ENCODE measurements at regions not wholly inside any gene's neighbourhood (a gene's known extent, or its start where the extent isn't known, plus 50 kb on each side); places are given as distances from the start of the nearest gene placed in this dataset.
"Not testable (repeated sequence)": the region's sequence is repeated elsewhere in the genome, so short reads cannot be mapped to it uniquely, and the experiment has no call there.

DNA sequence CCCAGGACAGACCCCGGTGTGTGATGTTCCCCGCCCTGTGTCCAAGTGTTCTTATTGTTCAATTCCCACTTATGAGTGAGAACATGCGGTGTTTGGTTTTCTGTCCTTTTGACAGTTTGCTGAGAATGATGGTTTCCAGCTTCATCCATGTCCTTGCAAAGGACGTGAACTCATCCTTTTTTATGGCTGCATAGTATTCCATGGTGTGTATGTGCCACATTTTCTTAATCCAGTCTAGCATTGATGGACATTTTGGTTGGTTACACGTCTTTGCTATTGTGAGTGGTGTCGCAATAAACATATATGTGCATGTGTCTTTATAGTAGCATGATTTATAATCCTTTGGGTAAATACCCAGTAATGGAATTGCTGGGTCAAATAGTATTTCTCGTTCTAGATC, 334.5 kb downstream of the GLUD2 start:
- TF ChIP-seq, protein P1, sequence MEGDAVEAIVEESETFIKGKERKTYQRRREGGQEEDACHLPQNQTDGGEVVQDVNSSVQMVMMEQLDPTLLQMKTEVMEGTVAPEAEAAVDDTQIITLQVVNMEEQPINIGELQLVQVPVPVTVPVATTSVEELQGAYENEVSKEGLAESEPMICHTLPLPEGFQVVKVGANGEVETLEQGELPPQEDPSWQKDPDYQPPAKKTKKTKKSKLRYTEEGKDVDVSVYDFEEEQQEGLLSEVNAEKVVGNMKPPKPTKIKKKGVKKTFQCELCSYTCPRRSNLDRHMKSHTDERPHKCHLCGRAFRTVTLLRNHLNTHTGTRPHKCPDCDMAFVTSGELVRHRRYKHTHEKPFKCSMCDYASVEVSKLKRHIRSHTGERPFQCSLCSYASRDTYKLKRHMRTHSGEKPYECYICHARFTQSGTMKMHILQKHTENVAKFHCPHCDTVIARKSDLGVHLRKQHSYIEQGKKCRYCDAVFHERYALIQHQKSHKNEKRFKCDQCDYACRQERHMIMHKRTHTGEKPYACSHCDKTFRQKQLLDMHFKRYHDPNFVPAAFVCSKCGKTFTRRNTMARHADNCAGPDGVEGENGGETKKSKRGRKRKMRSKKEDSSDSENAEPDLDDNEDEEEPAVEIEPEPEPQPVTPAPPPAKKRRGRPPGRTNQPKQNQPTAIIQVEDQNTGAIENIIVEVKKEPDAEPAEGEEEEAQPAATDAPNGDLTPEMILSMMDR (IDR thresholded peaks at IDR 0.05; ENCODE audit: insufficient read depth, low read length, poor library complexity, severe bottlenecking): not testable (repeated sequence)
- TF ChIP-seq EZH2phosphoT487 (conservative IDR thresholded peaks at IDR 0.05; ENCODE audit: low read length): not testable (repeated sequence)
